Bronchial epithelial cell (primary cell): ENCODE measurements at regions not wholly inside any gene's neighbourhood (a gene's known extent, or its start where the extent isn't known, plus 50 kb on each side); places are given as distances from the start of the nearest gene placed in this dataset.

ENCODE experiments used
- DNase-seq: peaks from one replicate; pipeline ENCODE4 v3.0.0-alpha.2; 2010; ENCODE audit warnings: low read depth
- FAIRE-seq: peaks from 2 replicates; lab custom pipeline; 2011; peaks lifted over from hg19 to GRCh38; lab: Jason Lieb, UNC
- H3K27me3 ChIP-seq: 2 replicates; pipeline ENCODE4 v1.5.1; 2011; ENCODE audit warnings: low read length; ENCODE audit not compliant: control insufficient read depth, insufficient read depth
- H3K36me3 ChIP-seq: 2 replicates; pipeline ENCODE4 v1.5.1; 2011; ENCODE audit warnings: low read length; ENCODE audit not compliant: control insufficient read depth, insufficient read depth
- H3K4me3 ChIP-seq: 2 replicates; pipeline ENCODE4 v1.5.1; 2011; ENCODE audit warnings: mild to moderate bottlenecking, low read depth, low read length, control low read depth
- TF ChIP-seq, protein P1 (sequence below): IDR thresholded peaks from 2 replicates; pipeline ENCODE4 v1.5.1; 2011; ENCODE audit warnings: mild to moderate bottlenecking, moderate library complexity, low read length, control low read depth, inconsistent platforms; ENCODE audit not compliant: insufficient read depth, severe bottlenecking

DNA sequence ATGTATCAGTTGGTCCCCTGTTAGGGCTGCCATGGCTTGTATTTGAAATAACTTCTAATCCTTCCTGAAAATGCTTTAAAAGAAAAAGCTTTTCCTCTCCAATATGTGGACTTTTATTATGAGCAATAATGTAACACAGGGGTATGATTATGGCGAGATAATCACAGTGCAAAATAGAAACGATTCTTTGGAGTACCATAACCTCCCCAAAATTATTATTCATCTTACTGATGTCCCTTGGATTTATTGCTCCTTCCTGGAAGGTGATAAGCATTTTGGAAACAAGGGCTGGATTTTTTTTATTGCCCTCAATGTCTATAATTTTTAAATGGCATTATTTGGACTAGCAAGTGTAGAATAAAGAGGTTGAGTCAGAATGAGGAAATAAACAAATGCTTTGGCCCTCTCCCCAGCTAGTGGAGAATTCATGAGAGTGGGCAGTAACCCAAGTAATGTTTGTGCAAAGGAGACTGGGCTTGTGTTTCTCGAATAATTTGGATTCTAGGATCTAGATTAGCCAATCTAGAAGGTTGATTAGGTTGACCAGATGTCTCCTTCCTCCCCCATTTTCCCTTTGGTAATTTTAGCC, 403.9 kb upstream of the CELF2 start:
- Histone ChIP-seq H3K36me3 (no peaks in the 10 kb centered on the region), H3K4me3 (no peak overlapping the region), H3K27me3 (no peaks in the 10 kb centered on the region)
- FAIRE-seq (no peak), DNase-seq (no peak)
- TF ChIP-seq, protein P1, sequence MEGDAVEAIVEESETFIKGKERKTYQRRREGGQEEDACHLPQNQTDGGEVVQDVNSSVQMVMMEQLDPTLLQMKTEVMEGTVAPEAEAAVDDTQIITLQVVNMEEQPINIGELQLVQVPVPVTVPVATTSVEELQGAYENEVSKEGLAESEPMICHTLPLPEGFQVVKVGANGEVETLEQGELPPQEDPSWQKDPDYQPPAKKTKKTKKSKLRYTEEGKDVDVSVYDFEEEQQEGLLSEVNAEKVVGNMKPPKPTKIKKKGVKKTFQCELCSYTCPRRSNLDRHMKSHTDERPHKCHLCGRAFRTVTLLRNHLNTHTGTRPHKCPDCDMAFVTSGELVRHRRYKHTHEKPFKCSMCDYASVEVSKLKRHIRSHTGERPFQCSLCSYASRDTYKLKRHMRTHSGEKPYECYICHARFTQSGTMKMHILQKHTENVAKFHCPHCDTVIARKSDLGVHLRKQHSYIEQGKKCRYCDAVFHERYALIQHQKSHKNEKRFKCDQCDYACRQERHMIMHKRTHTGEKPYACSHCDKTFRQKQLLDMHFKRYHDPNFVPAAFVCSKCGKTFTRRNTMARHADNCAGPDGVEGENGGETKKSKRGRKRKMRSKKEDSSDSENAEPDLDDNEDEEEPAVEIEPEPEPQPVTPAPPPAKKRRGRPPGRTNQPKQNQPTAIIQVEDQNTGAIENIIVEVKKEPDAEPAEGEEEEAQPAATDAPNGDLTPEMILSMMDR, result no peak

DNA sequence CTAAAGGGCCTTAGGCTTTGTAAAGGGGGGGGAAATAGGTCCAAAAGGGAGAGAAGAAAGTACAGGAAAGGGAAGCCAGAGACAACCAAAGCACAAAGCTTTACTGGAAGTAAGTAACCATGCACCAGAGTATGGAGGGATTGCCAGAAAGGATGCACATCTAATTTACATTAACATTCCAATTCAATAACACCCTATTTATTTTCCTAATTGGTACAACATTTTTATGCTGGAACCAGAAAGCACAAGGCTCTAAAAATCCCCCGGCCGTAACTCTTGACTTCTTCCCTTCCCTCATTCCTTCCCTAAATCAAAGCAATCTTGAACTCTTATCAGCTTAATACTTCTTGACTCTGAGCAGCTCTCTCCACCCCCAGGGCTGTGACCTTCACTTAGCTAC, 400.0 kb upstream of the CELF2 start:
- TF ChIP-seq, protein P1, result no peak
- no peak for FAIRE-seq
- Histone ChIP-seq H3K27me3 (no peaks in the 10 kb centered on the region), H3K36me3 (no peaks in the 10 kb centered on the region), H3K4me3 (no peak overlapping the region)
- no peak for DNase-seq

DNA sequence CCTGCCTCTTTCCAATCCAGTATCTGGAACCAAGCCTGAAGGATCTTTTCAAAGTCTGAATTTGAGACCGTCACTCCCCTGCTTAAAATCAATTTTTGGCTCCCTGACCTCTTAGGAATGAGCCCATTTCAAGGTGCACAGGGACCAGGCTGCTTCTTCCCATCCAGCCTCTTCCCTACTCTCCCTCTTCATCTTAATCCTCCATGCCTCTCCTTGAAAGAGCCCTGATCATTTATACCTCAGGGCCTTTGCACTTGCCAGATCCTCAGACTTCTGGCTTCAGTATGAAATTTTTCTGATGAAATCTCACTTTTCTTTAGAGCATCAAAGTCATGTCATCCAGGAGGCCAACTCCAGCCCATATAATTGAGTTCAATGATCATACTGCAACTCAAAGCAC, 399.5 kb upstream of the CELF2 start:
- no peak for FAIRE-seq
- Histone ChIP-seq H3K27me3 (no peaks in the 10 kb centered on the region), H3K4me3 (no peak overlapping the region), H3K36me3 (no peaks in the 10 kb centered on the region)
- TF ChIP-seq, protein P1, result no peak
- DNase-seq, result no peak

DNA sequence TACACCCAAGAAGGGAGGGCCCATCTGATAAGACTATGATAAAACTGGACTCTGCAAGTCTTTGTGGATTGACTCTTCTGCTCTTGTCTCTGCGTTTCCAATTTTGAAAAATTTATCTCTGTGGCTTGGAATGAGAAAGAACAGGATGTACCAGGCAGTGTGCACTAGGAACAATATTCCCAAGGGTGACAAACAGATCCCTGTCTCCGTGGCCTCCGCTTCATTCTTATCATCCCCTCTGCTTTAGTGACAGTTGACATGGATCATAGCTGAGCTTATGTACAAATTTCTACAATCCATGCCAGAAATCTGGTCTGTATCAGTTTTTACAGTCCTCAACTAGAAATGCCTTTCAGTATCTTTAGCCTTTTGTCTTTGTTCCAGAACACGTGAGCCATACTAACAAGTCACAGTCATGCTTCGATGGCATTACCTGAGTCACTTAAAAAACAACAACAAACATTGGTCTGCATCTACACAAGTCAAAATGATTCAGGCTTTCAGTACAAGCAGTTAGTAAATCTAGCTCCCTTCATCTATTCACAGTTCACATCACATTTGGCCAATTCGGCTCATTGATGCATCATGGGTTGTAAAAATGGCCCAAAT, 393.6 kb upstream of the CELF2 start:
- no peak overlapping the region for H3K4me3 ChIP-seq
- DNase-seq, result no peak
- TF ChIP-seq, protein P1, result no peak
- H3K27me3 ChIP-seq, result no peaks in the 10 kb centered on the region
- H3K36me3 ChIP-seq, result no peaks in the 10 kb centered on the region
- FAIRE-seq, result no peak

DNA sequence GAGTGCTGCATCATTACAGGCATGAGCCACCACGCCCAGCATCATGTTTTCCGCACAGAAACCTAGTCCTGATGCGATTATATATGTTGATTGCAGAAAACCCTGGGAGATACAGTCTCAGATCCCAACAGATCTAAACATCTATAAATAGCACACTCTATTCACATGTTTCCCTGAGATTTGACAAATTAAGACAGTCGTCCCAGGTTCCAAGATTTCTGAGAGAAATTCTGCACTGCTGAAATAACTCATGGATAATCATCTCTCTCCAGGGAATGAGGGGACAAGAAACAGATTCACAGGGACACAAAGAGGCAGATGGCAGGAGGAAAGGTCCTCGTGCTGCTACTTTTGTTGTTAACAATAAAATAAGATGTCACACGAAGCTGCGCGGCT, 393.1 kb upstream of the CELF2 start:
- DNase-seq, result no peak
- no peaks in the 10 kb centered on the region for H3K36me3 ChIP-seq
- FAIRE-seq, result no peak
- no peaks in the 10 kb centered on the region for H3K27me3 ChIP-seq
- no peak overlapping the region for H3K4me3 ChIP-seq
- TF ChIP-seq, protein P1, result no peak

DNA sequence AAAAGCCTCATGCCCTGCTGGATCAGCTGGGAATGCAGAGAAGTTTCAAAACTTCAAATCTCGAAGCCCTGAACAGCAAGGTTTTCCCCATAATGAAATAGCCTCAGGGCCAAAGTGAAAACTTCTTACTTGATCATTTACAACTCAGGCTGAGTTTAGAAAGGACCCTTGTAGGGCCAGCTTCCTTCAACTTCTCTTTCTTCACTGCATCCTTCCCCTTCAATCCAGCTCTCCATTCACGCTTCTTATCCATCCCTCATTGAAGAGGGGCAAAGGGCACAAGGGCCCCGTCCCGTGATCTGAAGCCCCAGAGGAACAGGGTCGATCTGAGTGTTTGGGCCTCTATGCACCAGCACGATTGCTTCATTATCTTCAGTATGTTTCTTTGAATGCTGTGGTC, 392.2 kb upstream of the CELF2 start:
- TF ChIP-seq, protein P1, result no peak
- no peak overlapping the region for H3K4me3 ChIP-seq
- no peaks in the 10 kb centered on the region for H3K36me3 ChIP-seq
- FAIRE-seq (no peak), DNase-seq (no peak)
- H3K27me3 ChIP-seq, result no peaks in the 10 kb centered on the region
